K562 (cell line): ENCODE measurements at regions not wholly inside any gene's neighbourhood (a gene's known extent, or its start where the extent isn't known, plus 50 kb on each side); places are given as distances from the start of the nearest gene placed in this dataset.

Experiments used
- ATAC-seq: fragments of 200-7000 bp; cut with Tn5 transposase; 3 replicates; pipeline ENCODE4 v1.9.1; 2020; ENCODE audit warnings: moderate library complexity
- BruUV-seq: library from RNA; stranded (reverse); fragments of 400-500 nt; replicated peaks from 2 replicates; lab custom pipeline; 2021; lab: Mats Ljungman, UMichigan
- CTCF ChIA-PET: fragments of 300-600 bp; formaldehyde crosslinking; extraction: SDS; loops from one replicate; lab custom pipeline; 2021; ENCODE audit warnings: low intra/inter-chr PET ratio; lab: Yijun Ruan, JAX
- POLR2A ChIA-PET: fragments of 300-600, 350-650 bp; sonication (Branson Sonifier 250); formaldehyde crosslinking; extraction: SDS; loops from one replicate; lab custom pipeline; 2021; ENCODE audit warnings: antibody characterized with exemption, inconsistent platforms; lab: Yijun Ruan, JAX
- DNase-seq, 4 experiments: peaks; one replicate each; pipeline versions ENCODE4 v3.0.0 to v3.0.0-alpha.2; 2011 to 2018; ENCODE audit warnings: low spot score in 3 of 4, mixed read lengths in 3 of 4; ENCODE audit errors: extremely low read depth in 1 of 4
- FAIRE-seq: peaks from 2 replicates; lab custom pipeline; 2011; peaks lifted over from hg19 to GRCh38; lab: Jason Lieb, UNC
- H2AFZ ChIP-seq: 2 replicates; pipeline ENCODE4 v1.6.0; 2011; ENCODE audit warnings: low read depth, low read length, control low read depth, inconsistent platforms
- H3K27ac ChIP-seq: fragments of 200-600 bp; 3 replicates; pipeline ENCODE4 v1.8.0; 2011; ENCODE audit warnings: low read depth, mild to moderate bottlenecking, control low read depth, inconsistent platforms, low read length, moderate library complexity, mixed read lengths; ENCODE audit errors: extremely low read depth
- H3K27me3 ChIP-seq, 2 experiments: fragments of 300-600 bp in 1 of 2; 2 replicates in 1 of 2; 3 replicates in 1 of 2; pipeline versions ENCODE4 v1.6.0 to v1.8.0; 2011; ENCODE audit warnings: inconsistent platforms in 2 of 2, low read length in 2 of 2, mild to moderate bottlenecking in 1 of 2, mixed read lengths in 1 of 2, moderate library complexity in 1 of 2; ENCODE audit not compliant: control insufficient read depth in 2 of 2, insufficient read depth in 2 of 2
- H3K36me3 ChIP-seq: fragments of 300-600 bp; 3 replicates; pipeline ENCODE4 v1.8.0; 2011; ENCODE audit warnings: mild to moderate bottlenecking, low read length, inconsistent platforms; ENCODE audit not compliant: control insufficient read depth, insufficient read depth
- H3K4me1 ChIP-seq, 2 experiments: fragments of 200-600 bp in 1 of 2; replicated peaks in 1 of 2; 2 replicates in 1 of 2; 3 replicates in 1 of 2; pipeline versions ENCODE4 v1.5.1 to v1.8.0; 2011; ENCODE audit warnings: inconsistent platforms in 2 of 2, low read length in 2 of 2, mild to moderate bottlenecking in 1 of 2, mixed read lengths in 1 of 2, moderate library complexity in 1 of 2; ENCODE audit not compliant: control insufficient read depth in 2 of 2, insufficient read depth in 2 of 2
- H3K4me2 ChIP-seq: 2 replicates; pipeline ENCODE4 v1.6.1; 2011; ENCODE audit warnings: low read length, control low read depth, inconsistent platforms, mixed read lengths; ENCODE audit not compliant: insufficient read depth
- H3K4me3 ChIP-seq: fragments of 200-600 bp; sonication (generic), shearing (Covaris generic); 2 replicates; pipeline ENCODE4 v1.5.1; 2016; ENCODE audit warnings: control low read depth, inconsistent platforms
- H3K79me2 ChIP-seq: fragments of 200-600 bp; 3 replicates; pipeline ENCODE4 v1.8.0; 2011; ENCODE audit warnings: low read length, inconsistent platforms; ENCODE audit not compliant: control insufficient read depth, insufficient read depth
- H3K9ac ChIP-seq, 2 experiments: 2 replicates each; pipeline versions ENCODE4 v1.6.0 to v1.6.1; 2011; ENCODE audit warnings: low read depth in 2 of 2, low read length in 2 of 2, control low read depth in 1 of 2, inconsistent platforms in 1 of 2, mild to moderate bottlenecking in 1 of 2, mixed read lengths in 1 of 2; ENCODE audit not compliant: insufficient read depth in 1 of 2
- H3K9me1 ChIP-seq: one replicate; pipeline ENCODE4 v1.6.0; 2011; ENCODE audit warnings: inconsistent platforms, mild to moderate bottlenecking, low read length, moderate library complexity; ENCODE audit not compliant: control insufficient read depth, insufficient read depth
- H3K9me3 ChIP-seq: replicated peaks from 2 replicates; pipeline ENCODE4 v1.5.1; 2011; ENCODE audit warnings: low read depth, low read length, inconsistent platforms; ENCODE audit not compliant: control insufficient read depth, insufficient read depth
- H4K20me1 ChIP-seq: replicated peaks from 2 replicates; pipeline ENCODE4 v1.6.1; 2011; ENCODE audit warnings: low read length, inconsistent platforms, mixed read lengths; ENCODE audit not compliant: control insufficient read depth, insufficient read depth
- ZNF347 ChIP-seq: fragments of 450-650 bp; formaldehyde crosslinking; IDR thresholded peaks from 2 replicates; pipeline ENCODE4 v1.4.0; 2020; ENCODE audit warnings: low read depth, mild to moderate bottlenecking, moderate library complexity
- WGBS: fragments of 100-300 bp; shearing (Covaris generic); methylation state at CpG from one replicate; pipeline ENCODE4 v1.1.6; 2016; ENCODE audit warnings: low coverage, mixed read lengths; ENCODE audit not compliant: insufficient coverage; ENCODE audit errors: missing lambda C conversion rate; 5-methylcytosine and 5-hydroxymethylcytosine counted together
- in situ Hi-C: fragments of 300-500 bp; cut with MboI; formaldehyde crosslinking; loops from 4 replicates; pipeline ENCODE4 v1.15.0; 2018; ENCODE audit warnings: inconsistent platforms, mixed read lengths
- intact Hi-C: fragments of 100-400 bp; cut with micrococcal nuclease; formaldehyde crosslinking; loops from 2 replicates; pipeline ENCODE4 v1.14.2; 2022
- TF ChIP-seq, protein P1 (sequence below), 2 experiments: fragments of 450-650 bp; IDR thresholded peaks; 2 replicates each; pipeline ENCODE4 v1.6.1; 2018; ENCODE audit warnings: mild to moderate bottlenecking in 2 of 2, low read depth in 1 of 2; ENCODE audit not compliant: partially characterized antibody in 2 of 2
- TF ChIP-seq, protein P2 (sequence below): fragments of 450-650 bp; IDR thresholded peaks from 2 replicates; pipeline ENCODE4 v1.6.1; 2014; ENCODE audit warnings: low read depth, mild to moderate bottlenecking, moderate library complexity, borderline replicate concordance

DNA sequence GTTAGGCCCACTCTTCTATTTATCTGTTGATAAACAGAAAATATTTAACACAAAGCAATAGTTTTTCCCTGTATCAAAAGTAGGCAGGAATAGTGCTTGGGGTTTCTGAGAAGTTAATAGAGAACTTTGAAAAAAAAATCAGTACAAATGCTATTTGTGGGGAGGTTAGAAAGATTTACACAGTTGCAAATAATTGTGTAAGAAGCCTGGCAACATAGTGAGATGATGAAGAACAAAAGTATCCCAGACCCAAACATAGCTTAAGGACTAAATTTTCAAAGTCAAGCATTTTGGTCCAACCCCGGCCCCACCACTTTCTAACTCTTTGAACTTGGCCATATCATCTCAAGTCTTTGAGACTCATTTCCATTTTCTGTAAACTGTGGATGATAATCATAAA, 687.5 kb upstream of the TMEM132C start:
- intact Hi-C loops, result no loop called here
- no peaks in the 10 kb centered on the region for H3K36me3 ChIP-seq
- H3K27ac ChIP-seq, result no peak overlapping the region
- no peak for ATAC-seq
- no peaks in the 10 kb centered on the region for H3K27me3 ChIP-seq
- no peak overlapping the region for H3K9ac ChIP-seq
- H3K4me3 ChIP-seq, result no peak overlapping the region
- H4K20me1 ChIP-seq, result no peaks in the 10 kb centered on the region
- no peaks in the 10 kb centered on the region for H3K79me2 ChIP-seq
- H3K4me1 ChIP-seq, result no peaks in the 10 kb centered on the region
- 9% methylated on average over 1 of the region's 1 CpG for WGBS
- POLR2A ChIA-PET, result no interaction called here
- TF ChIP-seq, protein P1, sequence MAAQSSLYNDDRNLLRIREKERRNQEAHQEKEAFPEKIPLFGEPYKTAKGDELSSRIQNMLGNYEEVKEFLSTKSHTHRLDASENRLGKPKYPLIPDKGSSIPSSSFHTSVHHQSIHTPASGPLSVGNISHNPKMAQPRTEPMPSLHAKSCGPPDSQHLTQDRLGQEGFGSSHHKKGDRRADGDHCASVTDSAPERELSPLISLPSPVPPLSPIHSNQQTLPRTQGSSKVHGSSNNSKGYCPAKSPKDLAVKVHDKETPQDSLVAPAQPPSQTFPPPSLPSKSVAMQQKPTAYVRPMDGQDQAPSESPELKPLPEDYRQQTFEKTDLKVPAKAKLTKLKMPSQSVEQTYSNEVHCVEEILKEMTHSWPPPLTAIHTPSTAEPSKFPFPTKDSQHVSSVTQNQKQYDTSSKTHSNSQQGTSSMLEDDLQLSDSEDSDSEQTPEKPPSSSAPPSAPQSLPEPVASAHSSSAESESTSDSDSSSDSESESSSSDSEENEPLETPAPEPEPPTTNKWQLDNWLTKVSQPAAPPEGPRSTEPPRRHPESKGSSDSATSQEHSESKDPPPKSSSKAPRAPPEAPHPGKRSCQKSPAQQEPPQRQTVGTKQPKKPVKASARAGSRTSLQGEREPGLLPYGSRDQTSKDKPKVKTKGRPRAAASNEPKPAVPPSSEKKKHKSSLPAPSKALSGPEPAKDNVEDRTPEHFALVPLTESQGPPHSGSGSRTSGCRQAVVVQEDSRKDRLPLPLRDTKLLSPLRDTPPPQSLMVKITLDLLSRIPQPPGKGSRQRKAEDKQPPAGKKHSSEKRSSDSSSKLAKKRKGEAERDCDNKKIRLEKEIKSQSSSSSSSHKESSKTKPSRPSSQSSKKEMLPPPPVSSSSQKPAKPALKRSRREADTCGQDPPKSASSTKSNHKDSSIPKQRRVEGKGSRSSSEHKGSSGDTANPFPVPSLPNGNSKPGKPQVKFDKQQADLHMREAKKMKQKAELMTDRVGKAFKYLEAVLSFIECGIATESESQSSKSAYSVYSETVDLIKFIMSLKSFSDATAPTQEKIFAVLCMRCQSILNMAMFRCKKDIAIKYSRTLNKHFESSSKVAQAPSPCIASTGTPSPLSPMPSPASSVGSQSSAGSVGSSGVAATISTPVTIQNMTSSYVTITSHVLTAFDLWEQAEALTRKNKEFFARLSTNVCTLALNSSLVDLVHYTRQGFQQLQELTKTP (IDR thresholded peaks at IDR 0.05; ENCODE audit: low read depth in 1 of 2, partially characterized antibody in 2 of 2), result no peak
- no peak for TF ChIP-seq ZNF347 (CRISPR knock-in tag)
- TF ChIP-seq, protein P2, sequence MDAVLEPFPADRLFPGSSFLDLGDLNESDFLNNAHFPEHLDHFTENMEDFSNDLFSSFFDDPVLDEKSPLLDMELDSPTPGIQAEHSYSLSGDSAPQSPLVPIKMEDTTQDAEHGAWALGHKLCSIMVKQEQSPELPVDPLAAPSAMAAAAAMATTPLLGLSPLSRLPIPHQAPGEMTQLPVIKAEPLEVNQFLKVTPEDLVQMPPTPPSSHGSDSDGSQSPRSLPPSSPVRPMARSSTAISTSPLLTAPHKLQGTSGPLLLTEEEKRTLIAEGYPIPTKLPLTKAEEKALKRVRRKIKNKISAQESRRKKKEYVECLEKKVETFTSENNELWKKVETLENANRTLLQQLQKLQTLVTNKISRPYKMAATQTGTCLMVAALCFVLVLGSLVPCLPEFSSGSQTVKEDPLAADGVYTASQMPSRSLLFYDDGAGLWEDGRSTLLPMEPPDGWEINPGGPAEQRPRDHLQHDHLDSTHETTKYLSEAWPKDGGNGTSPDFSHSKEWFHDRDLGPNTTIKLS, result no peak
- CTCF ChIA-PET, result no interaction called here
- no peak for FAIRE-seq
- no TSS peak for BruUV-seq
- H3K4me2 ChIP-seq, result no peak overlapping the region
- no peaks in the 10 kb centered on the region for H3K9me1 ChIP-seq
- H3K9me3 ChIP-seq, result no peaks in the 10 kb centered on the region
- in situ Hi-C loops, result no loop called here
- H2AFZ ChIP-seq, result no peak overlapping the region
- DNase-seq, result no peak
